OCI-LY3 (cell line): ENCODE measurements at regions not wholly inside any gene's neighbourhood (a gene's known extent, or its start where the extent isn't known, plus 50 kb on each side); places are given as distances from the start of the nearest gene placed in this dataset.

Experiments
- H2AFZ ChIP-seq: fragments of 200-600, 300-600 bp; shearing (Covaris generic); 2 replicates; pipeline ENCODE4 v1.6.0; 2014; ENCODE audit warnings: antibody characterized with exemption, low read depth, low read length
- H3K27ac ChIP-seq: fragments of 200-600, 300-600 bp; sonication (generic); 2 replicates; pipeline ENCODE4 v1.5.1; 2014; ENCODE audit warnings: mild to moderate bottlenecking, low read length, moderate library complexity, mixed read lengths
- H3K27me3 ChIP-seq: fragments of 200-600, 300-600 bp; sonication (generic); 2 replicates; pipeline ENCODE4 v1.6.1; 2014; ENCODE audit warnings: low read depth, low read length, mixed read lengths
- H3K36me3 ChIP-seq: fragments of 200-600, 300-600 bp; sonication (generic); replicated peaks from 2 replicates; pipeline ENCODE3; 2014; ENCODE audit warnings: low read depth, low read length, mixed read lengths
- H3K4me1 ChIP-seq: fragments of 300-600, 200-600 bp; sonication (generic); 2 replicates; pipeline ENCODE4 v1.6.1; 2014; ENCODE audit warnings: low read length, mixed read lengths
- H3K4me2 ChIP-seq: fragments of 200-600, 300-600 bp; sonication (generic); 2 replicates; pipeline ENCODE4 v1.6.1; 2014; ENCODE audit warnings: low read length, mixed read lengths
- H3K4me3 ChIP-seq: fragments of 300-600, 200-600 bp; sonication (generic); 2 replicates; pipeline ENCODE4 v1.5.1; 2014; ENCODE audit warnings: antibody characterized with exemption, mild to moderate bottlenecking, low read length, moderate library complexity
- H3K79me2 ChIP-seq: fragments of 300-600, 200-600 bp; shearing (Covaris generic); 2 replicates; pipeline ENCODE4 v1.6.1; 2014; ENCODE audit warnings: mild to moderate bottlenecking, low read length, mixed read lengths
- H3K9ac ChIP-seq: fragments of 300-600, 200-600 bp; shearing (Covaris generic); 2 replicates; pipeline ENCODE4 v1.6.0; 2014; ENCODE audit warnings: mild to moderate bottlenecking, low read length, moderate library complexity
- H3K9me3 ChIP-seq: fragments of 200-600, 300-600 bp; shearing (Covaris generic); 2 replicates; pipeline ENCODE4 v1.6.1; 2014; ENCODE audit warnings: low read length, mixed read lengths; ENCODE audit not compliant: insufficient read depth
- H4K20me1 ChIP-seq: fragments of 200-600, 300-600 bp; sonication (generic); 2 replicates; pipeline ENCODE4 v1.6.1; 2016; ENCODE audit warnings: low read length, mixed read lengths; ENCODE audit not compliant: insufficient read depth
- EZH2phosphoT487 ChIP-seq: fragments of 200-600 bp; shearing (Covaris generic); IDR thresholded peaks from 2 replicates; pipeline ENCODE4 v1.6.1; 2018; ENCODE audit warnings: antibody characterized with exemption, mixed run types, low read depth
- TF ChIP-seq, protein P1 (sequence below): fragments of 200-600, 300-600 bp; sonication (generic); IDR thresholded peaks from 2 replicates; pipeline ENCODE4 v1.5.1; 2014; ENCODE audit warnings: antibody characterized with exemption, low read length, low read depth

GRCh38 chr4:144557404-144557803, 88.6 kb upstream of the HHIP start:
- no peaks in the 10 kb centered on the region for H3K9me3 ChIP-seq
- H3K27ac ChIP-seq: no peak overlapping the region
- H4K20me1 ChIP-seq: no peaks in the 10 kb centered on the region
- no peak overlapping the region for H3K9ac ChIP-seq
- H3K4me3 ChIP-seq: no peak overlapping the region
- no peak overlapping the region for H2AFZ ChIP-seq
- H3K79me2 ChIP-seq: no peaks in the 10 kb centered on the region
- peaks cover 14% of the 10 kb centered on the region for H3K27me3 ChIP-seq
- no peak overlapping the region for H3K4me2 ChIP-seq
- H3K36me3 ChIP-seq: no peaks in the 10 kb centered on the region
- TF ChIP-seq, protein P1, sequence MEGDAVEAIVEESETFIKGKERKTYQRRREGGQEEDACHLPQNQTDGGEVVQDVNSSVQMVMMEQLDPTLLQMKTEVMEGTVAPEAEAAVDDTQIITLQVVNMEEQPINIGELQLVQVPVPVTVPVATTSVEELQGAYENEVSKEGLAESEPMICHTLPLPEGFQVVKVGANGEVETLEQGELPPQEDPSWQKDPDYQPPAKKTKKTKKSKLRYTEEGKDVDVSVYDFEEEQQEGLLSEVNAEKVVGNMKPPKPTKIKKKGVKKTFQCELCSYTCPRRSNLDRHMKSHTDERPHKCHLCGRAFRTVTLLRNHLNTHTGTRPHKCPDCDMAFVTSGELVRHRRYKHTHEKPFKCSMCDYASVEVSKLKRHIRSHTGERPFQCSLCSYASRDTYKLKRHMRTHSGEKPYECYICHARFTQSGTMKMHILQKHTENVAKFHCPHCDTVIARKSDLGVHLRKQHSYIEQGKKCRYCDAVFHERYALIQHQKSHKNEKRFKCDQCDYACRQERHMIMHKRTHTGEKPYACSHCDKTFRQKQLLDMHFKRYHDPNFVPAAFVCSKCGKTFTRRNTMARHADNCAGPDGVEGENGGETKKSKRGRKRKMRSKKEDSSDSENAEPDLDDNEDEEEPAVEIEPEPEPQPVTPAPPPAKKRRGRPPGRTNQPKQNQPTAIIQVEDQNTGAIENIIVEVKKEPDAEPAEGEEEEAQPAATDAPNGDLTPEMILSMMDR: peak; percentile 13; the same call in 1 of the 2 replicates
- no peak for TF ChIP-seq EZH2phosphoT487
- H3K4me1 ChIP-seq: 0 out of 2 replicates have a peak, but pooled peaks cover 7% of the 10 kb centered on the region

- H3K4me1 ChIP-seq: peaks cover 25% of the 10 kb centered on the region
- H3K9me3 ChIP-seq: no peaks in the 10 kb centered on the region
- no peaks in the 10 kb centered on the region for H4K20me1 ChIP-seq
- H3K27ac ChIP-seq: no peak overlapping the region
- H2AFZ ChIP-seq: no peak overlapping the region
- no peak overlapping the region for H3K9ac ChIP-seq
- peak overlapping the region; percentile 43 for H3K4me2 ChIP-seq
- H3K79me2 ChIP-seq: no peaks in the 10 kb centered on the region
- TF ChIP-seq, protein P1: peak; percentile 34; the same call in 1 of the 2 replicates
- no peak for TF ChIP-seq EZH2phosphoT487
- H3K36me3 ChIP-seq: no peaks in the 10 kb centered on the region
- peak overlapping the region; percentile 30 for H3K4me3 ChIP-seq
- H3K27me3 ChIP-seq: peaks cover 4% of the 10 kb centered on the region; the same call in 1 of the 2 replicates
Observed at GRCh38 chr4:144562019-144562705, 83.8 kb upstream of the HHIP start.

DNA sequence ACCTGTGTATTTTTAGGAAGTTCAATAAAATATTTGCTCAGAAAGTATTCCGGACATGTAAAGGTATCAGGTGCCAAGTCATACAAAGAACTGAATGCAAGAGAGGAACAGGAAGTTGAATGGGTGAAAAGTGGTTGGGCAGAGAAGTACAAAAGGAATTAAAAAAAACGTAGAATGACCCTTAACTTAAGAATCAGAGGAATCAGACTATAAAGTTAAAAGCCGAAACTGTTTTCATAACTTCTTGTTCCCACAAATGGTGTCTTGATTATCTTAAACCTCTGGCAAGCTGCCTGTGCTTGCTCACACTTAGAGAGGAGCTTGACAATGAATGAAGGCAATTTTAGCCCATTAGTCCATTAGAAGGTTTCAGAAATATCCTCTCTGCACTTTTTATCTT, 81.6 kb upstream of the HHIP start:
- Histone ChIP-seq H3K27me3 (peaks cover 4% of the 10 kb centered on the region; the same call in 1 of the 2 replicates), H4K20me1 (no peaks in the 10 kb centered on the region), H3K4me3 (peak overlapping the region; percentile 14; the same call in 1 of the 2 replicates), H3K36me3 (no peaks in the 10 kb centered on the region), H3K9ac (no peak overlapping the region), H2AFZ (0 out of 2 replicates have a peak overlapping the region, but pooled peaks have one; percentile 26), H3K27ac (no peak overlapping the region), H3K79me2 (no peaks in the 10 kb centered on the region), H3K4me2 (peak overlapping the region; percentile 29), H3K9me3 (no peaks in the 10 kb centered on the region), H3K4me1 (peaks cover 25% of the 10 kb centered on the region)
- TF ChIP-seq EZH2phosphoT487: no peak
- TF ChIP-seq, protein P1: no peak

DNA sequence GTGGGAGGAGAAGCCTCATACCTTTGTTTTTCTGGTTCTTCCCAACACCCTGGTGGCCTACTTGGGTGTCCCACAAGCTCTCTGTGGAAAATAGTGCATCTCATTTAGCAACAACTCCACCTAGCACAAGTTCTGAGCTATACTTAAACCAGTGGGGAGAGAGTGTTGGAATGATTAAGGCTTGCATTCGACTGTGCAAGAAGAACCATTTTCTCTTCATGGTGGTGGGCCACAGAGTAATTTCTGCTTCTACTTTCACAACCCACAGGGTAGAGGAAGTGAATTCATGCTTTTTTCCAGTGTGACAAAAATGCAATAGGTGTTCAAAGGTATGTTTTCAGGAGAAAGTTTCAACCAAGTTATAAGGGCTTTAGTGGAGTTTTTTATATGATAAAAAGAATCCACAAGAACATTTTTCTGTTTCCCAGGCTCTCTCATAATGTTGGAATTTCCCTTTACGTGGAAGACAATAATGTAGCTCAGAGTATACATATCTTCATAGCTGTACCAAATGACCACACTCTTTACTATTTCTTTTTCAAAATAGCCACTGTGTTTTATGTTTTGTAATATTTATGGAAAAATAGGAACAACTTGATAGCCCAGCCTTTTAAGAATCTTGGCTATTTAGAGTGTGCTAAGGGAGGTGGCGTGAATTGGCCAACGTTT, 80.3 kb upstream of the HHIP start:
- Histone ChIP-seq H3K4me3 (no peak overlapping the region), H3K79me2 (no peaks in the 10 kb centered on the region), H3K4me2 (no peak overlapping the region), H3K27me3 (peaks cover 4% of the 10 kb centered on the region; the same call in 1 of the 2 replicates), H4K20me1 (no peaks in the 10 kb centered on the region), H3K27ac (no peak overlapping the region), H3K36me3 (no peaks in the 10 kb centered on the region), H3K9me3 (no peaks in the 10 kb centered on the region), H3K4me1 (peaks cover 25% of the 10 kb centered on the region), H2AFZ (no peak overlapping the region), H3K9ac (no peak overlapping the region)
- TF ChIP-seq, protein P1: no peak
- TF ChIP-seq EZH2phosphoT487: no peak
